Neural cell (in vitro differentiated cells): ENCODE measurements at regions not wholly inside any gene's neighbourhood (a gene's known extent, or its start where the extent isn't known, plus 50 kb on each side); places are given as distances from the start of the nearest gene placed in this dataset.

Source experiments
- H2AFZ ChIP-seq: fragments of 200-600, 300-800 bp; sonication (generic), shearing (Covaris generic); 2 replicates; pipeline ENCODE4 v1.6.0; 2014; ENCODE audit warnings: low read depth, mild to moderate bottlenecking, antibody characterized with exemption, low read length, moderate library complexity
- H3F3A ChIP-seq: fragments of 200-600 bp; shearing (Covaris generic); 2 replicates; pipeline ENCODE4 v1.6.1; 2016; ENCODE audit warnings: mild to moderate bottlenecking, moderate library complexity, mixed read lengths, antibody characterized with exemption, low read length; ENCODE audit not compliant: insufficient read depth, poor library complexity, severe bottlenecking
- H3K27ac ChIP-seq: fragments of 200-600, 300-800 bp; sonication (generic), shearing (Covaris generic); 2 replicates; pipeline ENCODE4 v1.5.1; 2014; ENCODE audit warnings: mild to moderate bottlenecking, low read length, moderate library complexity
- H3K27me3 ChIP-seq: fragments of 300-800, 200-600 bp; sonication (generic), shearing (Covaris generic); 2 replicates; pipeline ENCODE4 v1.6.0; 2014; ENCODE audit warnings: mild to moderate bottlenecking, low read depth, low read length, moderate library complexity; ENCODE audit not compliant: insufficient read depth
- H3K36me3 ChIP-seq: fragments of 300-800, 200-600 bp; sonication (generic), shearing (Covaris generic); 2 replicates; pipeline ENCODE4 v1.5.1; 2014; ENCODE audit warnings: mild to moderate bottlenecking, antibody characterized with exemption, low read length, moderate library complexity; ENCODE audit not compliant: insufficient read depth
- H3K4me2 ChIP-seq: fragments of 300-800, 200-600 bp; sonication (generic), shearing (Covaris generic); 2 replicates; pipeline ENCODE4 v1.6.0; 2014; ENCODE audit warnings: mild to moderate bottlenecking, low read length
- H3K4me3 ChIP-seq: fragments of 300-800, 200-600 bp; sonication (generic), shearing (Covaris generic); 2 replicates; pipeline ENCODE4 v1.5.1; 2014; ENCODE audit warnings: mild to moderate bottlenecking, low read length, moderate library complexity
- H3K79me2 ChIP-seq: fragments of 200-600 bp; shearing (Covaris generic); replicated peaks from 2 replicates; pipeline ENCODE4 v1.6.0; 2014; ENCODE audit warnings: mild to moderate bottlenecking, low read length, moderate library complexity; ENCODE audit not compliant: insufficient read depth
- H3K9ac ChIP-seq: fragments of 300-800, 200-600 bp; sonication (generic), shearing (Covaris generic); 2 replicates; pipeline ENCODE4 v1.6.1; 2016; ENCODE audit warnings: mild to moderate bottlenecking, low read length, mixed read lengths
- H3K9me2 ChIP-seq: fragments of 200-600 bp; shearing (Covaris generic); 2 replicates; pipeline ENCODE4 v1.6.1; 2016; ENCODE audit warnings: mild to moderate bottlenecking, low read length, mixed read lengths; ENCODE audit not compliant: insufficient read depth
- H3K9me3 ChIP-seq: fragments of 200-600, 300-800 bp; sonication (generic), shearing (Covaris generic); 2 replicates; pipeline ENCODE4 v1.6.1; 2016; ENCODE audit warnings: mild to moderate bottlenecking, mixed run types, low read length, moderate library complexity, mixed read lengths
- H4K20me1 ChIP-seq: fragments of 200-600 bp; shearing (Covaris generic); 2 replicates; pipeline ENCODE4 v1.6.1; 2016; ENCODE audit warnings: mild to moderate bottlenecking, mixed run types; ENCODE audit not compliant: insufficient read depth
- CTCF ChIP-seq: fragments of 450-650 bp; IDR thresholded peaks from 2 replicates; pipeline ENCODE4 v1.5.1; 2014; ENCODE audit warnings: antibody characterized with exemption, mild to moderate bottlenecking, moderate library complexity; ENCODE audit not compliant: poor library complexity, severe bottlenecking
- EP300 ChIP-seq: fragments of 450-650 bp; conservative IDR thresholded peaks from 2 replicates; pipeline ENCODE4 v1.6.1; 2014; ENCODE audit warnings: antibody characterized with exemption, mild to moderate bottlenecking, moderate library complexity; ENCODE audit not compliant: poor library complexity, severe bottlenecking
- EZH2 ChIP-seq: fragments of 200-600, 300-800 bp; shearing (Covaris generic), sonication (generic); IDR thresholded peaks from 2 replicates; pipeline ENCODE4 v1.6.1; 2014; ENCODE audit warnings: antibody characterized with exemption, low read length, borderline replicate concordance, mild to moderate bottlenecking; ENCODE audit not compliant: insufficient read depth, poor library complexity, severe bottlenecking
- MXI1 ChIP-seq: fragments of 450-650 bp; conservative IDR thresholded peaks from 2 replicates; pipeline ENCODE4 v1.6.1; 2014; ENCODE audit warnings: antibody characterized with exemption, mild to moderate bottlenecking; ENCODE audit not compliant: poor library complexity, severe bottlenecking
- POLR2AphosphoS5 ChIP-seq: IDR thresholded peaks from 2 replicates; pipeline ENCODE4 v1.6.1; 2012
- RAD21 ChIP-seq: fragments of 450-650 bp; conservative IDR thresholded peaks from 2 replicates; pipeline ENCODE4 v1.6.1; 2014; ENCODE audit warnings: antibody characterized with exemption, mild to moderate bottlenecking, moderate library complexity
- REST ChIP-seq: IDR thresholded peaks from 2 replicates; pipeline ENCODE4 v1.6.1; 2012; ENCODE audit warnings: borderline replicate concordance
- SMC3 ChIP-seq: fragments of 450-650 bp; conservative IDR thresholded peaks from 2 replicates; pipeline ENCODE4 v1.6.1; 2014; ENCODE audit warnings: antibody characterized with exemption, mild to moderate bottlenecking, moderate library complexity; ENCODE audit not compliant: poor library complexity
- TAF1 ChIP-seq: IDR thresholded peaks from 2 replicates; pipeline ENCODE4 v1.6.1; 2012; ENCODE audit warnings: low read depth

GRCh38 chr4:158068068-158068467 is 104.8 kb downstream of the GASK1B start:
- H3K4me3 ChIP-seq: no peak overlapping the region
- no peak overlapping the region for H3K9ac ChIP-seq
- H4K20me1 ChIP-seq: no peaks in the 10 kb centered on the region
- no peak overlapping the region for H3K27ac ChIP-seq
- H3K79me2 ChIP-seq: no peaks in the 10 kb centered on the region
- H2AFZ ChIP-seq: no peak overlapping the region
- H3K9me3 ChIP-seq: no peaks in the 10 kb centered on the region
- H3K27me3 ChIP-seq: no peaks in the 10 kb centered on the region
- TF ChIP-seq EP300: no peak
- no peaks in the 10 kb centered on the region for H3F3A ChIP-seq
- no peaks in the 10 kb centered on the region for H3K9me2 ChIP-seq
- H3K4me2 ChIP-seq: no peak overlapping the region
- no peaks in the 10 kb centered on the region for H3K36me3 ChIP-seq

- H3K36me3 ChIP-seq: no peaks in the 10 kb centered on the region
- no peak overlapping the region for H3K4me3 ChIP-seq
- H3K27ac ChIP-seq: no peak overlapping the region
- H2AFZ ChIP-seq: no peak overlapping the region
- no peaks in the 10 kb centered on the region for H3F3A ChIP-seq
- no peaks in the 10 kb centered on the region for H3K9me2 ChIP-seq
- no peaks in the 10 kb centered on the region for H3K9me3 ChIP-seq
- no peaks in the 10 kb centered on the region for H3K27me3 ChIP-seq
- no peak overlapping the region for H3K4me2 ChIP-seq
- no peak overlapping the region for H3K9ac ChIP-seq
- no peaks in the 10 kb centered on the region for H3K79me2 ChIP-seq
- TF ChIP-seq EZH2 (no peak), MXI1 (no peak), POLR2AphosphoS5 (no peak), EP300 (no peak), CTCF (no peak), RAD21 (no peak), TAF1 (no peak), REST (no peak)
- no peaks in the 10 kb centered on the region for H4K20me1 ChIP-seq
Observed at GRCh38 chr4:158067646-158068045, 105.2 kb downstream of the GASK1B start.

- Histone ChIP-seq H3K36me3 (no peaks in the 10 kb centered on the region), H3K4me3 (no peak overlapping the region), H3F3A (no peaks in the 10 kb centered on the region), H3K9ac (no peak overlapping the region), H3K9me2 (no peaks in the 10 kb centered on the region), H2AFZ (no peak overlapping the region), H3K79me2 (no peaks in the 10 kb centered on the region), H3K27me3 (no peaks in the 10 kb centered on the region), H3K27ac (no peak overlapping the region), H3K9me3 (no peaks in the 10 kb centered on the region), H3K4me2 (no peak overlapping the region), H4K20me1 (no peaks in the 10 kb centered on the region)
- TF ChIP-seq EZH2 (no peak), RAD21 (no peak), MXI1 (no peak), CTCF (no peak), SMC3 (no peak), EP300 (no peak), REST (no peak), TAF1 (no peak), POLR2AphosphoS5 (no peak)
Observed at GRCh38 chr4:158065603-158066002, 107.2 kb downstream of the GASK1B start.
